B cell (primary cell): ENCODE measurements at regions not wholly inside any gene's neighbourhood (a gene's known extent, or its start where the extent isn't known, plus 50 kb on each side); places are given as distances from the start of the nearest gene placed in this dataset.

Experiments used
- ATAC-seq: fragments of 200-7000 bp; cut with Tn5 transposase; one replicate; pipeline ENCODE4 v1.10.0; 2021; ENCODE audit warnings: low read depth, mild to moderate bottlenecking, moderate number of reproducible peaks, moderate library complexity
- CTCF ChIA-PET: fragments of 350-600 bp; sonication (Branson Sonifier 250); formaldehyde crosslinking; loops from one replicate; lab custom pipeline; 2021; ENCODE audit warnings: antibody characterized with exemption, inconsistent platforms; lab: Charles Lee
- POLR2A ChIA-PET: fragments of 350-600 bp; sonication (Branson Sonifier 250); formaldehyde crosslinking; loops from one replicate; lab custom pipeline; 2021; ENCODE audit warnings: antibody characterized with exemption; lab: Charles Lee
- DNase-seq: peaks from one replicate; pipeline ENCODE4 v3.0.0; 2013
- H2AFZ ChIP-seq: 2 replicates; pipeline ENCODE4 v1.6.1; 2012; ENCODE audit warnings: mild to moderate bottlenecking, low read depth, low read length; ENCODE audit not compliant: insufficient read depth, poor library complexity, severe bottlenecking
- H3K27ac ChIP-seq, 2 donors: 1 replicate in 1 of 2; 2 replicates in 1 of 2; pipeline ENCODE4 v1.5.1; 2012 to 2013; ENCODE audit warnings: low read length in 2 of 2, mild to moderate bottlenecking in 2 of 2, moderate library complexity in 1 of 2
- H3K27me3 ChIP-seq, 4 experiments: fragments of 200-600 bp in 1 of 4; sonication (generic) in 1 of 4; replicated peaks in 1 of 4; 1 replicate in 2 of 4; 2 replicates in 2 of 4; pipeline versions ENCODE4 v1.6.1 to v1.7.0; 2013 to 2016; ENCODE audit warnings: low read length in 3 of 4, mild to moderate bottlenecking in 2 of 4, mixed read lengths in 1 of 4, moderate library complexity in 1 of 4; ENCODE audit not compliant: insufficient read depth in 4 of 4, control insufficient read depth in 3 of 4; ENCODE audit errors: control extremely low read depth in 1 of 4
- H3K36me3 ChIP-seq, 2 experiments: replicated peaks in 1 of 2; 1 replicate in 1 of 2; 2 replicates in 1 of 2; pipeline versions ENCODE4 v1.6.1 to v1.7.1; 2013; ENCODE audit warnings: low read length in 1 of 2; ENCODE audit not compliant: insufficient read depth in 2 of 2, control insufficient read depth in 1 of 2; ENCODE audit errors: control extremely low read depth in 1 of 2, extremely low read depth in 1 of 2
- H3K4me1 ChIP-seq, 2 donors: fragments of 200-600 bp in 1 of 2; sonication (generic) in 1 of 2; 1 replicate in 1 of 2; 2 replicates in 1 of 2; pipeline versions ENCODE4 v1.5.1 to v1.6.1; 2013 to 2017; ENCODE audit warnings: low read length in 2 of 2; ENCODE audit not compliant: control insufficient read depth in 2 of 2, insufficient read depth in 2 of 2
- H3K4me2 ChIP-seq: replicated peaks from 2 replicates; pipeline ENCODE3; 2012; ENCODE audit warnings: mild to moderate bottlenecking, low read depth, low read length; ENCODE audit not compliant: poor library complexity, severe bottlenecking
- H3K4me3 ChIP-seq, 5 experiments: fragments of 200-600 bp in 1 of 5; sonication (generic) in 1 of 5; 1 replicate in 3 of 5; 2 replicates in 2 of 5; pipeline versions ENCODE4 v1.5.1 to v1.7.0; 2011 to 2016; ENCODE audit warnings: low read length in 4 of 5, mild to moderate bottlenecking in 4 of 5, low read depth in 2 of 5, control low read depth in 1 of 5, moderate library complexity in 1 of 5; ENCODE audit not compliant: insufficient read depth in 1 of 5; ENCODE audit errors: control extremely low read depth in 1 of 5, extremely low read depth in 1 of 5
- H3K79me2 ChIP-seq: fragments of 200-600 bp; sonication (generic); one replicate; pipeline ENCODE4 v1.6.0; 2016; ENCODE audit warnings: low read length; ENCODE audit not compliant: control insufficient read depth, insufficient read depth
- H3K9ac ChIP-seq: fragments of 200-600 bp; sonication (generic); 2 replicates; pipeline ENCODE4 v1.6.1; 2017; ENCODE audit warnings: mild to moderate bottlenecking, low read length, moderate library complexity
- H3K9me3 ChIP-seq, 3 donors: one replicate each; pipeline versions ENCODE4 v1.6.1 to v1.7.1; 2013; ENCODE audit warnings: low read length in 2 of 3; ENCODE audit not compliant: control insufficient read depth in 2 of 3, insufficient read depth in 1 of 3; ENCODE audit errors: control extremely low read depth in 1 of 3
- H4K20me1 ChIP-seq: 2 replicates; pipeline ENCODE4 v1.6.0; 2012; ENCODE audit warnings: mild to moderate bottlenecking, low read length; ENCODE audit not compliant: insufficient read depth, control insufficient read depth, poor library complexity, severe bottlenecking
- H3K27ac Mint-ChIP-seq: one replicate; pipeline ENCODE4 v1.8.0; 2021; ENCODE audit warnings: mixed read lengths
- H3K27me3 Mint-ChIP-seq: one replicate; pipeline ENCODE4 v1.8.0; 2021; ENCODE audit warnings: mixed read lengths
- H3K4me1 Mint-ChIP-seq: one replicate; pipeline ENCODE4 v1.8.0; 2021; ENCODE audit warnings: mixed read lengths
- H3K4me3 Mint-ChIP-seq: one replicate; pipeline ENCODE4 v1.8.0; 2021; ENCODE audit warnings: mixed read lengths
- H3K9me3 Mint-ChIP-seq: one replicate; pipeline ENCODE4 v1.8.0; 2022; ENCODE audit warnings: mixed read lengths; ENCODE audit not compliant: insufficient read depth
- EZH2 ChIP-seq: IDR thresholded peaks from 2 replicates; pipeline ENCODE4 v1.6.1; 2012; ENCODE audit warnings: borderline replicate concordance, low read depth, mild to moderate bottlenecking, moderate library complexity, low read length; ENCODE audit not compliant: insufficient read depth, poor library complexity, severe bottlenecking
- WGBS: methylation state at CpG from one replicate; pipeline ENCODE4 v1.1.5; 2013; ENCODE audit warnings: missing lambda C conversion rate; ENCODE audit not compliant: insufficient coverage; 5-methylcytosine and 5-hydroxymethylcytosine counted together
- intact Hi-C: fragments of 100-400 bp; cut with micrococcal nuclease; formaldehyde crosslinking; loops from one replicate; pipeline ENCODE4 v1.10.0; 2022
- TF ChIP-seq, protein P1 (sequence below): fragments of 200-600 bp; IDR thresholded peaks from one replicate; pipeline ENCODE4 v1.8.0; 2022; ENCODE audit warnings: antibody characterized with exemption, mild to moderate bottlenecking

DNA sequence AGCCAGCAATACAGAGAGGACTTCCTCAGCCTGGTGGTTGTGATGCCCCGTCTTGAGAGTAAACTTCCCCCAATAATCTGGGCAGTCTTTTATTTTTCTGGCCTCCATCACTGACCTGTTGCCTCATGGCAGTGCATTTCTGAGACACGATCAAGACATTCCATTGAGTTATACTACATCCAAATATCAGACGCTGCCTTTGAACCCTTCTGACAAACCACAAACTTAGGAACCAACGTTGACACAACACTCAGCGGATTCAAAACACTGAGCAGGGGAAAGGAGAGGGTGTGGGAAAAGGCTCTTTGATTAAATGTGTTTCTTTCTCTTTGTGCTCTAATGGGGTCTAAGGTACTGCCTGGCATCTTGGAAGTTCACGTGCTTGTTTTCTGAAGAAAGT is 100.7 kb upstream of the TBX5 start:
- H3K27ac ChIP-seq, result no peak overlapping the region

GRCh38 chr12:114504311-114504710 is 98.4 kb upstream of the TBX5 start:
- TF ChIP-seq EZH2, result no peak
- TF ChIP-seq, protein P1, sequence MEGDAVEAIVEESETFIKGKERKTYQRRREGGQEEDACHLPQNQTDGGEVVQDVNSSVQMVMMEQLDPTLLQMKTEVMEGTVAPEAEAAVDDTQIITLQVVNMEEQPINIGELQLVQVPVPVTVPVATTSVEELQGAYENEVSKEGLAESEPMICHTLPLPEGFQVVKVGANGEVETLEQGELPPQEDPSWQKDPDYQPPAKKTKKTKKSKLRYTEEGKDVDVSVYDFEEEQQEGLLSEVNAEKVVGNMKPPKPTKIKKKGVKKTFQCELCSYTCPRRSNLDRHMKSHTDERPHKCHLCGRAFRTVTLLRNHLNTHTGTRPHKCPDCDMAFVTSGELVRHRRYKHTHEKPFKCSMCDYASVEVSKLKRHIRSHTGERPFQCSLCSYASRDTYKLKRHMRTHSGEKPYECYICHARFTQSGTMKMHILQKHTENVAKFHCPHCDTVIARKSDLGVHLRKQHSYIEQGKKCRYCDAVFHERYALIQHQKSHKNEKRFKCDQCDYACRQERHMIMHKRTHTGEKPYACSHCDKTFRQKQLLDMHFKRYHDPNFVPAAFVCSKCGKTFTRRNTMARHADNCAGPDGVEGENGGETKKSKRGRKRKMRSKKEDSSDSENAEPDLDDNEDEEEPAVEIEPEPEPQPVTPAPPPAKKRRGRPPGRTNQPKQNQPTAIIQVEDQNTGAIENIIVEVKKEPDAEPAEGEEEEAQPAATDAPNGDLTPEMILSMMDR, result no peak
- POLR2A ChIA-PET, result no interaction called here

More for the DNA sequence above, 100.7 kb upstream of the TBX5 start:
- H3K27me3 Mint-ChIP-seq, result peaks cover 35% of the 10 kb centered on the region
- H3K36me3 ChIP-seq, result no peaks in the 10 kb centered on the region
- H3K4me3 ChIP-seq, result no peak overlapping the region
- WGBS, result 75% methylated on average over 2 of the region's 6 CpGs
- ChIA-PET CTCF (interaction anchor here (2.3 kb wide), 1 partner anchor 540 kb away, joined by 20 read pairs; the partner anchor contains the start of gene RBM19), POLR2A (no interaction called here)
- no peaks in the 10 kb centered on the region for H3K4me1 Mint-ChIP-seq
- H3K27ac Mint-ChIP-seq, result no peak overlapping the region
- no peaks in the 10 kb centered on the region for H4K20me1 ChIP-seq
- no peak overlapping the region for H2AFZ ChIP-seq
- no peaks in the 10 kb centered on the region for H3K79me2 ChIP-seq
- H3K4me3 Mint-ChIP-seq, result no peak overlapping the region
- H3K9me3 ChIP-seq, result no peaks in the 10 kb centered on the region
- ATAC-seq (no peak), DNase-seq (no peak)
- H3K4me1 ChIP-seq, result no peaks in the 10 kb centered on the region
- peaks cover 0 to 5% (median 2%) of the 10 kb centered on the region in 4 experiments for H3K27me3 ChIP-seq
- H3K4me2 ChIP-seq, result no peak overlapping the region
- no peak for TF ChIP-seq EZH2
- TF ChIP-seq, protein P1, result no peak
- intact Hi-C loops, result no loop called here
- H3K9ac ChIP-seq, result no peak overlapping the region
- no peaks in the 10 kb centered on the region for H3K9me3 Mint-ChIP-seq

More at GRCh38 chr12:114504311-114504710, 98.4 kb upstream of the TBX5 start:
- no peaks in the 10 kb centered on the region for H4K20me1 ChIP-seq
- intact Hi-C loops, result no loop called here
- peaks cover 45% of the 10 kb centered on the region for H3K27me3 Mint-ChIP-seq
- DNase-seq (no peak), ATAC-seq (no peak)
- H3K27me3 ChIP-seq, result peaks cover 0 to 5% (median 2%) of the 10 kb centered on the region in 4 experiments
- no peak overlapping the region for H3K4me3 ChIP-seq
- H3K27ac Mint-ChIP-seq, result no peak overlapping the region
- H3K9ac ChIP-seq, result no peak overlapping the region
- no peaks in the 10 kb centered on the region for H3K9me3 Mint-ChIP-seq
- no peaks in the 10 kb centered on the region for H3K9me3 ChIP-seq
- H3K4me2 ChIP-seq, result no peak overlapping the region
- H3K4me1 Mint-ChIP-seq, result no peaks in the 10 kb centered on the region
- WGBS, result 0% methylated on average over 2 of the region's 3 CpGs
- no peak overlapping the region for H3K27ac ChIP-seq
- CTCF ChIA-PET, result no interaction called here
- H3K79me2 ChIP-seq, result no peaks in the 10 kb centered on the region
- no peaks in the 10 kb centered on the region for H3K36me3 ChIP-seq
- H3K4me1 ChIP-seq, result no peaks in the 10 kb centered on the region
- H2AFZ ChIP-seq, result no peak overlapping the region
- no peak overlapping the region for H3K4me3 Mint-ChIP-seq
